ENCODE measurements at regions not wholly inside any gene's neighbourhood (a gene's known extent, or its start where the extent isn't known, plus 50 kb on each side); places are given as distances from the start of the nearest gene placed in this dataset.

DNA sequence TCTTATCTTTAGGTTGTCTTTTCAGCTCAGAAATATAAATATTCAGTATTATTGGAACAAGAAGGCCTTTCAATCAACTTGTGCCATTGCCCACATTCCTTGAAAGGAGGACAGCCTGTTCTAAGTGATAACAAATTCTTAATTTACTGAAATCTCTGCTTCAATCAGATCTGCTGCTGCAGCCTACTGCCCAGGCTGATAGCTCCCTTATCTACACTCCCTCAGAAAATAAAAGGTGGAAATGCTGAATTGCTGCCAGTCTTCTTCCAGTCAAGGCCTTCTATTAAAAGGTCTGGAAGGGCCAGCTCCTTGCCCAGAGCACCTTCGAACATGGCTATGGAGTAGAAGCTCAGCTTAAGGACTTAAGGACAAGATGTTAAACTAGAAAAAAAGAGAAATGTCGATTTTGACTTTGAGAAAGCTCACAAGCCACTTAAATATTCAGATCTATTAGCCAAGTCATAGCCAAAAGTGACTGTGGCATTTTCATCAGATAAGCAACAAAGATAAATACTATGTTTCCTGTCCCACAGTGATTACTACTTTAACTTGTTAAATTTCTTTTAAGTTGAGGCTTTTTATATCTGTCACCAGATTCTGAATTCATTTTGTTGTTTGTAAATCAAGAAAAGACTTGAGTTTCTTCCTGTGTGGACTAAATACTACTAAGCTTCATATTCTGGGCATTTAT, 480.5 kb upstream of the CBLB start:
- TF ChIP-seq, protein P1, sequence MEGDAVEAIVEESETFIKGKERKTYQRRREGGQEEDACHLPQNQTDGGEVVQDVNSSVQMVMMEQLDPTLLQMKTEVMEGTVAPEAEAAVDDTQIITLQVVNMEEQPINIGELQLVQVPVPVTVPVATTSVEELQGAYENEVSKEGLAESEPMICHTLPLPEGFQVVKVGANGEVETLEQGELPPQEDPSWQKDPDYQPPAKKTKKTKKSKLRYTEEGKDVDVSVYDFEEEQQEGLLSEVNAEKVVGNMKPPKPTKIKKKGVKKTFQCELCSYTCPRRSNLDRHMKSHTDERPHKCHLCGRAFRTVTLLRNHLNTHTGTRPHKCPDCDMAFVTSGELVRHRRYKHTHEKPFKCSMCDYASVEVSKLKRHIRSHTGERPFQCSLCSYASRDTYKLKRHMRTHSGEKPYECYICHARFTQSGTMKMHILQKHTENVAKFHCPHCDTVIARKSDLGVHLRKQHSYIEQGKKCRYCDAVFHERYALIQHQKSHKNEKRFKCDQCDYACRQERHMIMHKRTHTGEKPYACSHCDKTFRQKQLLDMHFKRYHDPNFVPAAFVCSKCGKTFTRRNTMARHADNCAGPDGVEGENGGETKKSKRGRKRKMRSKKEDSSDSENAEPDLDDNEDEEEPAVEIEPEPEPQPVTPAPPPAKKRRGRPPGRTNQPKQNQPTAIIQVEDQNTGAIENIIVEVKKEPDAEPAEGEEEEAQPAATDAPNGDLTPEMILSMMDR (IDR thresholded peaks at IDR 0.05; ENCODE audit: poor library complexity), result no peak
- TF ChIP-seq EZH2 (IDR thresholded peaks at IDR 0.05; ENCODE audit: borderline replicate concordance) (no peak), EZH2phosphoT487 (IDR thresholded peaks at IDR 0.05; ENCODE audit: low read depth, severe bottlenecking, unreplicated experiment) (no peak)
